ENCODE measurements at regions not wholly inside any gene's neighbourhood (a gene's known extent, or its start where the extent isn't known, plus 50 kb on each side); places are given as distances from the start of the nearest gene placed in this dataset.

GRCh38 chr7:24427048-24427447, 143.1 kb downstream of the NPY start (continued):
- TF ChIP-seq, protein P1, sequence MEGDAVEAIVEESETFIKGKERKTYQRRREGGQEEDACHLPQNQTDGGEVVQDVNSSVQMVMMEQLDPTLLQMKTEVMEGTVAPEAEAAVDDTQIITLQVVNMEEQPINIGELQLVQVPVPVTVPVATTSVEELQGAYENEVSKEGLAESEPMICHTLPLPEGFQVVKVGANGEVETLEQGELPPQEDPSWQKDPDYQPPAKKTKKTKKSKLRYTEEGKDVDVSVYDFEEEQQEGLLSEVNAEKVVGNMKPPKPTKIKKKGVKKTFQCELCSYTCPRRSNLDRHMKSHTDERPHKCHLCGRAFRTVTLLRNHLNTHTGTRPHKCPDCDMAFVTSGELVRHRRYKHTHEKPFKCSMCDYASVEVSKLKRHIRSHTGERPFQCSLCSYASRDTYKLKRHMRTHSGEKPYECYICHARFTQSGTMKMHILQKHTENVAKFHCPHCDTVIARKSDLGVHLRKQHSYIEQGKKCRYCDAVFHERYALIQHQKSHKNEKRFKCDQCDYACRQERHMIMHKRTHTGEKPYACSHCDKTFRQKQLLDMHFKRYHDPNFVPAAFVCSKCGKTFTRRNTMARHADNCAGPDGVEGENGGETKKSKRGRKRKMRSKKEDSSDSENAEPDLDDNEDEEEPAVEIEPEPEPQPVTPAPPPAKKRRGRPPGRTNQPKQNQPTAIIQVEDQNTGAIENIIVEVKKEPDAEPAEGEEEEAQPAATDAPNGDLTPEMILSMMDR (IDR thresholded peaks at IDR 0.05): no peak
- TF ChIP-seq, protein P2, sequence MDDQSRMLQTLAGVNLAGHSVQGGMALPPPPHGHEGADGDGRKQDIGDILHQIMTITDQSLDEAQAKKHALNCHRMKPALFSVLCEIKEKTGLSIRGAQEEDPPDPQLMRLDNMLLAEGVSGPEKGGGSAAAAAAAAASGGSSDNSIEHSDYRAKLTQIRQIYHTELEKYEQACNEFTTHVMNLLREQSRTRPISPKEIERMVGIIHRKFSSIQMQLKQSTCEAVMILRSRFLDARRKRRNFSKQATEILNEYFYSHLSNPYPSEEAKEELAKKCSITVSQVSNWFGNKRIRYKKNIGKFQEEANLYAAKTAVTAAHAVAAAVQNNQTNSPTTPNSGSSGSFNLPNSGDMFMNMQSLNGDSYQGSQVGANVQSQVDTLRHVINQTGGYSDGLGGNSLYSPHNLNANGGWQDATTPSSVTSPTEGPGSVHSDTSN (IDR thresholded peaks at IDR 0.05): no peak

- Histone ChIP-seq H3K9ac (no peak overlapping the region), H3K27me3 (ENCODE audit: insufficient read depth) (no peaks in the 10 kb centered on the region), H4K20me1 (ENCODE audit: insufficient read depth) (no peaks in the 10 kb centered on the region), H3K4me2 (no peak overlapping the region), H2AFZ (ENCODE audit: low read depth) (no peak overlapping the region), H3K4me1 (ENCODE audit: control insufficient read depth in 1 of 2, insufficient read depth in 2 of 2, low read depth in 1 of 2, low read length in 1 of 2) (no peaks in the 10 kb centered on the region), H3K9me3 (no peaks in the 10 kb centered on the region), H3F3A (replicated peaks; ENCODE audit: insufficient read depth) (no peaks in the 10 kb centered on the region), H3K36me3 (replicated peaks in 1 of 2; ENCODE audit: control insufficient read depth in 1 of 2, insufficient read depth in 2 of 2, low read length in 1 of 2) (no peaks in the 10 kb centered on the region), H3K79me2 (ENCODE audit: insufficient read depth) (no peaks in the 10 kb centered on the region), H3K4me3 (ENCODE audit: low read depth in 2 of 2, low read length in 1 of 2) (no peak overlapping the region), H3K27ac (ENCODE audit: low read depth in 2 of 2, low read length in 1 of 2) (no peak overlapping the region), H3K9me2 (no peaks in the 10 kb centered on the region)
- DNase-seq: no peak
- 10% methylated on average over 3 of the region's 3 CpGs for WGBS (ENCODE audit: low lambda C conversion rate)
- POLR2A ChIA-PET: no interaction called here
- CTCF ChIA-PET: interaction anchor here (1.4 kb wide), 1 partner anchor 47 kb away, joined by 3 read pairs; no protein-coding TSS in a partner anchor
- TF ChIP-seq FOXM1 (IDR thresholded peaks at IDR 0.05; ENCODE audit: low read depth): no peak
Measured at GRCh38 chr7:24428676-24429075, 144.6 kb upstream of the PALS2 start.

DNA sequence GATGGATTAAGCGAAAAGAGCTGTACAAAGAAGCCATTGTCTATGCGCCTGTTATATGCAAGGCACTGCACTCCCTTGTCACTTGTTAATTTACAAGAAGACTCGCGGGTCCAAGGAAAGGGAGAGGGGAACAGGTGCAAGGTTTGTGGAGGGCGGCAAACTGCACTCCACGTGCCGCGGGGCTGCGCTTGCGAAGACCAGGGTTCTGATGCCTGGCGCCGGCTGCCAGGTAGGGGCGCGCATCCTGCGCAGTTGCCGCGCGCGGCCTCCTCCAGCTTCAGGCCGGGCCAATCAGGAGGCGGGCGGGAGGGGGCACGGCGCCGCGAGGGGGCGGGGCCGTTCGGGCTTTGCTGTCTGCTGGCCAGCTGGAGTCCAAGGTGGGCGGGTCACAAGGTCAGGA, 140.6 kb upstream of the PALS2 start:
- Histone ChIP-seq H4K20me1 (ENCODE audit: insufficient read depth) (no peaks in the 10 kb centered on the region), H3K9me2 (no peaks in the 10 kb centered on the region), H3K4me1 (ENCODE audit: control insufficient read depth in 1 of 2, insufficient read depth in 2 of 2, low read depth in 1 of 2, low read length in 1 of 2) (no peaks in the 10 kb centered on the region), H3K27me3 (ENCODE audit: insufficient read depth) (peaks cover 5% of the 10 kb centered on the region; the same call in 1 of the 2 replicates), H3K27ac (ENCODE audit: low read depth in 2 of 2, low read length in 1 of 2) (no peak overlapping the region), H3K4me2 (no peak overlapping the region), H3F3A (replicated peaks; ENCODE audit: insufficient read depth) (no peaks in the 10 kb centered on the region), H3K36me3 (replicated peaks in 1 of 2; ENCODE audit: control insufficient read depth in 1 of 2, insufficient read depth in 2 of 2, low read length in 1 of 2) (no peaks in the 10 kb centered on the region), H3K9ac (no peak overlapping the region), H3K9me3 (no peaks in the 10 kb centered on the region), H2AFZ (ENCODE audit: low read depth) (no peak overlapping the region), H3K79me2 (ENCODE audit: insufficient read depth) (no peaks in the 10 kb centered on the region), H3K4me3 (ENCODE audit: low read depth in 2 of 2, low read length in 1 of 2) (no peak overlapping the region)
- ChIA-PET CTCF (interaction anchor here (0.6 kb wide), 1 partner anchor 562 kb away, joined by 3 read pairs; no protein-coding TSS in a partner anchor), POLR2A (no interaction called here)
- WGBS (ENCODE audit: low lambda C conversion rate): 79% methylated on average over 19 of the region's 30 CpGs
- DNase-seq: no peak
- TF ChIP-seq, protein P1 (IDR thresholded peaks at IDR 0.05): no peak
- no peak for TF ChIP-seq TAF1 (IDR thresholded peaks at IDR 0.05; ENCODE audit: borderline replicate concordance, low read depth, low read length)
- TF ChIP-seq, protein P3, sequence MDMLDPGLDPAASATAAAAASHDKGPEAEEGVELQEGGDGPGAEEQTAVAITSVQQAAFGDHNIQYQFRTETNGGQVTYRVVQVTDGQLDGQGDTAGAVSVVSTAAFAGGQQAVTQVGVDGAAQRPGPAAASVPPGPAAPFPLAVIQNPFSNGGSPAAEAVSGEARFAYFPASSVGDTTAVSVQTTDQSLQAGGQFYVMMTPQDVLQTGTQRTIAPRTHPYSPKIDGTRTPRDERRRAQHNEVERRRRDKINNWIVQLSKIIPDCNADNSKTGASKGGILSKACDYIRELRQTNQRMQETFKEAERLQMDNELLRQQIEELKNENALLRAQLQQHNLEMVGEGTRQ (IDR thresholded peaks at IDR 0.05; ENCODE audit: borderline replicate concordance, low read depth, low read length): no peak
- TF ChIP-seq GATA2 (CRISPR knock-in tag; IDR thresholded peaks at IDR 0.05): no peak
- no peak for TF ChIP-seq FOSL2 (IDR thresholded peaks at IDR 0.05; ENCODE audit: borderline replicate concordance, low read depth)
- TF ChIP-seq RAD21 (IDR thresholded peaks at IDR 0.05; ENCODE audit: low read length): no peak
- TF ChIP-seq, protein P4, sequence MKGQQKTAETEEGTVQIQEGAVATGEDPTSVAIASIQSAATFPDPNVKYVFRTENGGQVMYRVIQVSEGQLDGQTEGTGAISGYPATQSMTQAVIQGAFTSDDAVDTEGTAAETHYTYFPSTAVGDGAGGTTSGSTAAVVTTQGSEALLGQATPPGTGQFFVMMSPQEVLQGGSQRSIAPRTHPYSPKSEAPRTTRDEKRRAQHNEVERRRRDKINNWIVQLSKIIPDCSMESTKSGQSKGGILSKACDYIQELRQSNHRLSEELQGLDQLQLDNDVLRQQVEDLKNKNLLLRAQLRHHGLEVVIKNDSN (IDR thresholded peaks at IDR 0.05; ENCODE audit: borderline replicate concordance, low read depth): no peak
- no peak for TF ChIP-seq GABPA (IDR thresholded peaks at IDR 0.05; ENCODE audit: low read depth)
- TF ChIP-seq RXRA (IDR thresholded peaks at IDR 0.05; ENCODE audit: borderline replicate concordance, low read depth): no peak
- TF ChIP-seq SMC3 (IDR thresholded peaks at IDR 0.05; ENCODE audit: low read depth, low read length): no peak
- TF ChIP-seq EP300 (IDR thresholded peaks at IDR 0.05; ENCODE audit: borderline replicate concordance in 1 of 2, low read depth in 1 of 2, low read length in 1 of 2): no peak
- TF ChIP-seq RFX5 (IDR thresholded peaks at IDR 0.05; ENCODE audit: low read length): no peak
- TF ChIP-seq EZH2phosphoT487 (IDR thresholded peaks at IDR 0.05; ENCODE audit: borderline replicate concordance, low read depth): no peak
- TF ChIP-seq FOXM1 (IDR thresholded peaks at IDR 0.05; ENCODE audit: low read depth): no peak
- no peak for TF ChIP-seq MXI1 (IDR thresholded peaks at IDR 0.05; ENCODE audit: low read depth, low read length)
- no peak for TF ChIP-seq SIN3A (IDR thresholded peaks at IDR 0.05; ENCODE audit: borderline replicate concordance, low read depth, low read length)
- TF ChIP-seq RCOR1 (IDR thresholded peaks at IDR 0.05; ENCODE audit: low read length): no peak

All from SK-N-SH (cell line).